GM12892 (cell line): ENCODE measurements at regions not wholly inside any gene's neighbourhood (a gene's known extent, or its start where the extent isn't known, plus 50 kb on each side); places are given as distances from the start of the nearest gene placed in this dataset.

Source experiments
- DNase-seq: peaks from one replicate; pipeline ENCODE4 v3.0.0; 2011; ENCODE audit not compliant: insufficient read length
- FAIRE-seq: peaks from 2 replicates; lab custom pipeline; 2011; peaks lifted over from hg19 to GRCh38; lab: Jason Lieb, UNC
- POLR2A ChIP-seq: IDR thresholded peaks from 2 replicates; pipeline ENCODE4 v1.6.1; 2011; ENCODE audit warnings: low read depth, low read length, control low read depth
- POLR2AphosphoS5 ChIP-seq: IDR thresholded peaks from 2 replicates; pipeline ENCODE4 v1.6.1; 2011; ENCODE audit warnings: low read depth, low read length, control low read depth
- TAF1 ChIP-seq: IDR thresholded peaks from 2 replicates; pipeline ENCODE4 v1.6.1; 2011; ENCODE audit warnings: low read depth, mild to moderate bottlenecking, control low read depth, low read length, borderline replicate concordance

DNA sequence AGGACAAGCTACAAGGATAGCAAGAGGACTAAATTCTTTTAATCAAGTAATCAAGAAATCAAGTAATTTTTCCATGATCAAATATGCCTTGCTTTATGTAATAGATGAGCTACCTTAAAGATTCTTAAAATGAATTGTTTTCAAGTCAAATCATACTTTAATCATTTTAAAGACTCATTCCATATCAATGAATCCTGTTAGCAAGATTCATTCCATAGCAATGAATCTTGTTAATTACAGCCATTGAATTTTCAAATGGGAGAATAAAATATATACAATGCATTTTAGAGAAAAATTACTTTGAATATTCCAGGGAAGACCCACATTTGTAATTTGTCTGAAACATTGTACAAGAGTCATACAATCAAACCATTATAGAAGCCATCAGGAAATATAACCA is 145.7 kb downstream of the RFX6 start:
- FAIRE-seq, result no peak
- DNase-seq, result no peak
- TF ChIP-seq POLR2AphosphoS5, result no peak
- TF ChIP-seq TAF1, result no peak
- no peak for TF ChIP-seq POLR2A

DNA sequence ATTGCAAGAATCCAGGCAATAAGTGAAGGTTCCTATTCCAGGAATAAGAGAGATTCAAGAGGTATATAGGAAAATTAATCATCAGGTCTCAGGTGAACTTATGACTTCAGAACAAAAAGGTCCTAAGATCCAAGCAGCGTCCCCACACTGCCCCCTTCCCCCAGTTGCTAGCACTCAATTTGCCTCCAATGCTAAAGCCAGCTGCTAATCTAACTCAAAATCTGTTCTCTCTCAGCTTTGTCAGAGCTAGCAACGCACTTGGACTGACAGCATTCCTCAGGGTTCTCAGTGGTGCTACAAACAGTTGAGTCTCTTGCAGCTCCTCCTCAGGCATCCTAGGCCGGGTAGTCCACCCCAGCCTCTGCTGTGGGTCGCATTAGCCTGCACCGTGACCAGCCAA is 148.3 kb downstream of the RFX6 start:
- FAIRE-seq (no peak), DNase-seq (no peak)
- TF ChIP-seq POLR2AphosphoS5, result no peak

DNA sequence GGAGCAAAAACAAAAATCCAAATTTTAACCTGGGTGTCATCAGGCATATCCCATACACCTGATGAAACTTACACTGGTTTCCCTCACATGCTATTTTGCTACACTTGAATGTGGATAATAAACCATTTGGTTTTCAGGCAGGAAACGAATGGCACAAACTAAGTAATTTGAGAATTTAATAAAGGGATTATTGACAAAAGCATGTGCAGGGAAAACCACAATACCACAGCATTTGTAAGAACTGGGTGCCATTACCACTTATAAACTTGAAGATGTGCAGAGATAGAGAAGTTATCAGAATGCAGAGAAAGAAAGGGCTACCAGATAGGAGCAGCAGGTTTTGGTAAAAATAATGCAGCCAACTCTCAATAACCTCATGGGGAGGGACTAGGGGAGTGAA is 151.2 kb downstream of the RFX6 start:
- no peak for TF ChIP-seq POLR2A
- FAIRE-seq (no peak), DNase-seq (no peak)

DNA sequence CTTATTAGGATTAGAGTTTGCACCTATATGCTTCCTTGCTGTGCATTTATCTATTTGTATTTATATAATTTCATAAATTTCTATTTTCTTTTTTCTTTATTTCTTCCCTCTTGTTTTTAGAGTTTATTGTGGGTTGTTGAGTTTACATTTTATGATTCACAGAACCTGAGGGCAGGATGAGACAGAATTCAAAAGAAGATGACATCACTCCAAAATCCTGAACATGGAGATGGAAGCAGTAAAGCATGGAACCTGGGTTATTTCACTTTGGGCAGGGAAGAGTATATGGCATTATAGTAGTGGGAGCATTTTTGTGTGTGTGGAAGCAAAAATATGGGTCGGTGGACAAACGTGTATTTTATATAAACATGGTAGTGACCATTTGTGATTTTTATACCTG is 157.5 kb downstream of the RFX6 start:
- no peak for DNase-seq
- FAIRE-seq, result no peak
- TF ChIP-seq POLR2A (no peak), TAF1 (no peak), POLR2AphosphoS5 (no peak)

DNA sequence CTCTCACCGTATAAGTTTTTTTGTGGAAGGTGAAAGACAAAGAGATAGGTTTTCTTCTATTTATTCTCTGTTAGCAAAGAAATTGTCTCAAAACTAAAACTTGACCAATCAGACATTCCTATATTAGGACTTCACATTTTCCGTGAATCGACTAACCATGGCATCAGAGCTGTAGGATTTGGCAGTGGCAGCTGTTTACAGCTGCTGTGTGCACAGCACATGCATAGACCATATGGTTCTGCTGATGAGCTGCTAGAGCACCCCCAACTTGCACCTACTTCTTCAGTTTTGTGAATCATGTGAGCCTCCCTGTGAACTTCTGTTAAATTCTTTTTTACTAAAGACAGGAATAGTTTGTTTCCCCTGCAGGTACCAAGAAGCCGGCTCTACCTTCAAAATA is 157.9 kb downstream of the RFX6 start:
- no peak for FAIRE-seq
- TF ChIP-seq POLR2A (no peak), TAF1 (no peak), POLR2AphosphoS5 (no peak)
- DNase-seq, result no peak

DNA sequence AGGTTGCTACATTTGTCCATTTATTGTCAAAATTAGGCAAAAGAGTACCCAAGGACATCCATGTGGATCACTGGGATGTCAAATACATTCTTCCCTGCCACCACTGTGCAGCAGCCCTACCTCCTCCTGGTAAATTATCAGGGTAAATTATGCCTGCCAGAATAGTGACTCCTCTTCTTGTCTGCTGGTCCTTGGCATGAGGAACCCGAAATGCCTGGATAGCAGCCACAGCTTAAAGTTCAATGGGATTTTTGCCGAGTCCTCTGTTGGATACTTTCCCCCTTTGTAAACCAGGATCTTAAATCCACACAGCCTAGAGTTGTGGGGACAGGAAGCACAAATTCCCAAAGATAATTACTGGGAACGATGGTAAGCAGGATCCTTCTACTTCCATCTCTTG is 173.3 kb downstream of the RFX6 start:
- DNase-seq (no peak), FAIRE-seq (no peak)
- TF ChIP-seq POLR2AphosphoS5 (no peak), TAF1 (no peak)

DNA sequence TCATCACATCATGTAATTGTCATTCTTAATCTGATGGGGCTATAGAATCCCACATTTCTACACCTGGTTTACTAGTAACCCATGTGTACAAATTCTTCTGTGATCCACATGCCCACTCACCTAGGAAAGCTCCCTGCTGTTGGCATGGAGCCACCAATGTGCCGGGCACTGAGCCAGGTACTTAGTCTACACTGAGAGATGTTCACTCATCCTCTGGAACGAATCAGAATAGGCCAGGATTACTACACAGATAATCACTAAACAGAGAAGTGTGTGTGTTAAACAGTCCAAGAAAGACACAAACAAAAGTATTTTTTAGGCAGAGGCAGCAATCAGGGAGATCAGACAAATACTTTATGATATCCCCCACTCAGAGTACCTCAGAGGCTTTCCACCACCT is 193.2 kb upstream of the VGLL2 start:
- TF ChIP-seq TAF1 (no peak), POLR2AphosphoS5 (no peak), POLR2A (no peak)
- DNase-seq, result no peak
- FAIRE-seq, result no peak

DNA sequence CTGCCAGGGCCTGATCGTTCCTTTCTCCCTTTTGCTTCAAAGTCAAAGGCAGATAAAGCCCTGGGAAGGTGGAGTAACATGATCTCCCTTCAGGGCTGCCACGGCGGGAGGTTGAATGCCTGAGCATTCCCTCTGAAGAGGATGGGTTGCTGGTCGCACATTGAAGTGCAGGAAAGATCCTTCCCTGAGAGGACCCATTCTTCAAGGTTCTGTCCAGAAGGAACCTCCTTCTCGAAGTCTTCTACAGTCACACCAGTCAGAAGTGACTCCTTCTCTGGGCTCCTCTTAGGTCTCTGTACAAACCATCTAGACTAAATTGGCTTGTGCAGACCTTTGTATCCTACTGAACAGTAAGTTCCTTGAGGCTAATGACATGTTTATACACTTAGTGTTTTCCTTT is 192.6 kb upstream of the VGLL2 start:
- FAIRE-seq (no peak), DNase-seq (no peak)
- TF ChIP-seq TAF1, result no peak
- no peak for TF ChIP-seq POLR2A
- no peak for TF ChIP-seq POLR2AphosphoS5

DNA sequence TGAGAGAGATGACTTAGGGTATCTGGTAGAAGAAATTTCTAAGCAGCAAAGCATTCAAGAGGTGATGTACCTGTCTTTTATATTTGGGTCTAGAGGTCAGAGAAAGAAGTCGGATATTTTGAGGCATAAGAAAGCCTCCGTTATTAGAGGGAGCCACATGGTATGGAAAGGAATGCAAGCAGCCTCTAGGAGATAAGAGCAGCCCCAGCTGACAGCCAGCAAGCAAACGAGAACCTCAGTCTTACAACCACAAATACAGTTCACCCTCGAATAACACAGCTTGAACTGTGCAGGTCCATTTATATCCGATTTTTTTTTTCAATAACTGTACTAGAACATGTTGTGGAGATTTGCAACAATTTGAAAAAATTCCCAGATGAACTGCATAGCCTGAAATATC is 190.7 kb upstream of the VGLL2 start:
- TF ChIP-seq POLR2A, result no peak
- TF ChIP-seq TAF1, result no peak
- no peak for TF ChIP-seq POLR2AphosphoS5
- FAIRE-seq (no peak), DNase-seq (no peak)

DNA sequence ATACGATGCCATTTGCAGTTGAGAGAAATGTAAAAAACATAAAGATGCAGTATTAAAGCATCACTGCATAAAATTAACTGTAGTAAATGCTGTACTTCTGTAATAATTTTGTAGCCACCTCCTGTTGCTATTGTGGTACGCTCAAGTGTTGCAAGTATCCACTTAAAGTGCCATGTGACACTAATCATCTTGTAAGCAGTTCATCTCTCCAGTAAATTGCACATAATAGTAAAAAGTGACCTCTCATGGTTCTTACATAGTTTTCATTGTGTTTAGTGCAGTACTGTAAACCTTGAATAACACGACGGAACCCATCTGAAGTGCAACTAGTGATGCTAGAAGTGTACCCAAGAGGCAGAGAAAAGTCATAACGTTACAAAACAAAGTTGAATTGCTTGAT is 190.1 kb upstream of the VGLL2 start:
- FAIRE-seq (no peak), DNase-seq (no peak)
- TF ChIP-seq TAF1 (no peak), POLR2AphosphoS5 (no peak), POLR2A (no peak)

DNA sequence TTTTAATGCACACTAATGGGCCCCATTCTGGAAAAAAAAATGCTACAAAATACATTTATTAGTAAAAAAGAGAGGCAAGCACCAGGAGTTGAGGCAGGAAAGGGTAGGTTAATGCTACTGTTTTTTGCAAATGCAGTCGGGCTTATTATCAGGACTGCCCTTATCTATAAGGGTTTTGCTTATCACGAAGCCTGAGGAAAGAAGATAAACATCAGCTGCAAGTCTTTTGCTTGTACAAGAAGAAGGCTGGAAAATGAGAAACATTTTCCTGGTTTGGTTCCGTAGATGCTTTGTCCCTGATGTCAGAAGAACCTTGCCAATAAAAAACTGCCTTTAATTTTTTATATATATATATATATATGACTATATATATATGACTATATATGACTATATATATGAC is 189.3 kb upstream of the VGLL2 start:
- DNase-seq (no peak), FAIRE-seq (no peak)
- TF ChIP-seq POLR2A, result no peak
- TF ChIP-seq POLR2AphosphoS5, result no peak
- TF ChIP-seq TAF1, result no peak

DNA sequence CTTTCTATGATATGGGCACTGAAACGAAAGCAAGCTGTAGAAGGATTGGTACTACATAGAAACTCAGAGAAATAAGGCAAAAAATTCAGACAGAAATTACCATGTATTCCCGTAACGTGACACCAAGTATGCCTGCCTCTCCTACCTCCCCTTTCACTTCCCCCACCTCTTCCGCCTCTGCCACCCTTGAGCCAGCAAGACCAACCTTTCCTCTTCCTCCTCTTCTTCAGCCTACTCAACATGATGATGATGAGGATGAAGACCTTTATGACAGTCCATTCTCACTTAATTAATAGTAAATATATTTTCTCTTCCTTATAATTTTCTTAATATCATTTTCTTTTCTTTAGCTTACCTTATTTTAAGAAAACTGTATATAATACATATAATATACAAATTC is 188.1 kb upstream of the VGLL2 start:
- DNase-seq (no peak), FAIRE-seq (no peak)
- no peak for TF ChIP-seq POLR2A
- TF ChIP-seq TAF1, result no peak
- TF ChIP-seq POLR2AphosphoS5, result no peak

DNA sequence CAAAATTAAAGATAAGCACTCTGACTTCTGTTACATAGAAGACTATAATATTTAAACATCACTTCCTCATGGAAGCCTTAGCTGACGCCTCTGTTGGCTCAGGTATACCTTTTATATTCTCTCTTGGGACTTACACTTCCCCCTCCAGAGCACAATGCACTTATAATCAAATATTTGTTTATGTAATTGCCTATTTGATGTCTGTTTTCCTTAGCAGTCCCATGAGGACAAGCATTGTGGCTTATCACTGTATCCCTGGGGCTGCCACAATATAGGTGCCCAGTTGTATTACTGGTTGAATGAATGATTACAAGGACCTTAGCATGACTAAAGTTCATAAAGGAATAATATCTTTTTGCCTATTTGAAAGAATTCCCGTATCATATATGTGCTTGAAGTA is 186.7 kb upstream of the VGLL2 start:
- TF ChIP-seq POLR2A (no peak), TAF1 (no peak)
- FAIRE-seq (no peak), DNase-seq (no peak)
